ENCODE measurements at regions not wholly inside any gene's neighbourhood (a gene's known extent, or its start where the extent isn't known, plus 50 kb on each side); places are given as distances from the start of the nearest gene placed in this dataset.

- no peak for TF ChIP-seq GATA2 (IDR thresholded peaks at IDR 0.05; ENCODE audit: low read depth, low read length)
- no peak for TF ChIP-seq GATA3 (IDR thresholded peaks at IDR 0.05; ENCODE audit: low read depth, low read length)
These were observed 331.1 kb upstream of the SLC7A11 start for GRCh38 chr4:138573246-138573645.

Measured in SH-SY5Y (cell line).